MM.1S (cell line): ENCODE measurements at regions not wholly inside any gene's neighbourhood (a gene's known extent, or its start where the extent isn't known, plus 50 kb on each side); places are given as distances from the start of the nearest gene placed in this dataset.

Experiments
- CTCF ChIP-seq: fragments of 300-600 bp; sonication (generic); IDR thresholded peaks from 2 replicates; pipeline ENCODE4 v1.5.1; 2016; ENCODE audit warnings: antibody characterized with exemption, low read length, mixed read lengths
- EZH2 ChIP-seq: fragments of 300-600 bp; sonication (generic); optimal IDR thresholded peaks from 2 replicates; pipeline ENCODE3; 2017; ENCODE audit warnings: low read depth, mild to moderate bottlenecking, antibody characterized with exemption, low read length, mixed read lengths
- EZH2phosphoT487 ChIP-seq: fragments of 300-600 bp; sonication (generic); IDR thresholded peaks from 2 replicates; pipeline ENCODE4 v1.6.1; 2018; ENCODE audit warnings: antibody characterized with exemption, low read length

GRCh38 chr10:111926286-111926685, 257.3 kb downstream of the GPAM start:
- TF ChIP-seq CTCF = no peak
- TF ChIP-seq EZH2 = no peak
- no peak for TF ChIP-seq EZH2phosphoT487
